HG03575 (cell line): ENCODE measurements at regions not wholly inside any gene's neighbourhood (a gene's known extent, or its start where the extent isn't known, plus 50 kb on each side); places are given as distances from the start of the nearest gene placed in this dataset.

Experiments used
- ATAC-seq: cut with Tn5 transposase; IDR thresholded peaks from one replicate; pipeline ENCODE4 v1.9.1; 2021; ENCODE audit not compliant: unreplicated experiment, insufficient number of reproducible peaks, low FRiP score; ENCODE audit errors: extremely low read depth

DNA sequence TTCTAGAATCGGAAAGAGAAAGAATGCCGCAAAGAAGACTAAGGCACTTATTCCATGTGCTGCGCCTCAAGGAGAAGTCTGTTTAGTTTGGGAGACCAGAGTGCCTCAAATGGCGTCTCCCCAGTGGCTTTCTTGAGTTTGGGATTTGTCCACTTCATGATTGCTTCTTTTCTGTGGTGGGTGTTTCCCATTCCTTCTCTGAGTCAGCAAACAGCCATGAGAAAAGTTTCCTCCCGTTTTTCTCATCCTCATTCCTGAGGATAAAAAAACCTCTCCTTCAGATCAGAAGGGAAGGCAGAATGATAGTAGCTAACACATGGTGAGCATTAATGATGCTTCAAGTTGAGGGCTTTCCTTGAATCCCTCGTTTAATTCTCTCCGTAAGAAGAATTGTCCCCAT lies 275.9 kb upstream of the WWC1 start:
- no peak for ATAC-seq

DNA sequence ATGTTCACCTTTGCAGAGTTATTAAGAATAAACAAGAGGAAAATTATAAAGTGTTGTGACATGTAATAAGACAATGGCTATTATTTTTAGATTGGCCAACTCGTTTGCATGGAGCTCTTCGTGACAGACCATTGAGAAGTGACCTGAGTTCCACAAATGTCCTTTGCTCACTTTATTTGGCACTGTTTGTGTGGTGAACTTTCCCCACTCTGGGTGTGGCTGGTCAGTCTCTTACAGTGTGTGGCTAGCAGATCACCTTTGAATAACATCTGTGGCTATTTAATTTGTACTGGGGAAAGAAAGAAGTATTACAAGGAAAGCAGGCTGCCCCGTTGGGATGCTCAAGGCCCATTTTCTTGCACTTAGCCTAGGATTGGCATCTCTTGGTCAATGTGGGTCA lies 274.1 kb upstream of the WWC1 start:
- ATAC-seq = no peak

DNA sequence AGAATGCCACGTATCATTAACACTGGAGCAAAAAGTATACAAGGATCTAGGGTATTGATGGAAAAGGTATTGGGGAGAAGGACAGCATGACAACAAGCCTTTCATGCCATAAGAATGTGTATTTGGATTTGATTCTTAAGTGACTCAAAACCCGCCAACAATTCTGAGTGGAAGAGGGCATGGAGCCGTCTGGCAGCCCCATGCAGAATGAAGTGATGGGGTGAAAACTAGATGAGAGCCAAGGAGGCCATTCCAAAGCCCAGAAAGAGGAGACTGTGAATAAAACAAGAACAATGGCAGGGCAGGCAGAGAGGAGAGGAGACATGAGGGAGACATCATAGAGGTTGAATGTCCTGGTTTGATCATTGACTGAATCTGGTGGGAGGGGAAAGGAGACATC lies 272.3 kb upstream of the WWC1 start:
- no peak for ATAC-seq

DNA sequence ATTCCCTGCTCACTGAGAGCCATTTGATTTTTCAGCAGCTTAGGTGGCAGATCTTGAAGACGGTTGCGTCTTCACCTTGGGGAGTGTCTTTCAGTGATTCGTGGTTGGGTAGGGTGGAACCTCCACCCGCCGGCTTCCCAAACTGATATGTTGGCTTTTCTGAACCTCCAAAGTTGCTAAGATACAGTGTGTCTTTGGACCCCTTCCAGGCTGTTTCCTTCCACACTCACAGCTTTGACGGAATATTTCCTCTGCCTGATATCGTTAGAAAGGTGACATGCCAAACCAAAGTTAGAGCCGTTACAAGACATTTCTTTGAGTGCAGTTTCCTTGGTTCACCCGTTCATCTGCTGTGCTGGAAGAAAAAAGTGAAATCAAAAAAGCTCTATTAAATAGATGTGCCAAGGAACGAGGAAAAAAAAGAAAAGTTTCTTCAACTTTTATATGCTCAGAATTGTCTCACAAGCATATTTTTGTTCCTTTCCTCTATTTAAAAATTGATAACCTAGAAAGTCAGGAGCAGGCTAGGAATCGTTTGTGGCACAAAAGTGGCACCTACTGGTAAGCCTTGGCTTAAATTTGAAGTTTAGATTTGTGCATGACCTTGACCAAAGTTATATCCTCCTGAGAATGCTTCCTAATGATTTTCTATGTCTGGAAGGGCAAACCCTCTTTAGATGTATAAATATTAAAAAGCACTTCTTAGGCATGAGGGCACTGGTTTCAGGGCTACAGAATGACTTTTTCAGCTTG lies 270.7 kb upstream of the WWC1 start:
- no peak for ATAC-seq

DNA sequence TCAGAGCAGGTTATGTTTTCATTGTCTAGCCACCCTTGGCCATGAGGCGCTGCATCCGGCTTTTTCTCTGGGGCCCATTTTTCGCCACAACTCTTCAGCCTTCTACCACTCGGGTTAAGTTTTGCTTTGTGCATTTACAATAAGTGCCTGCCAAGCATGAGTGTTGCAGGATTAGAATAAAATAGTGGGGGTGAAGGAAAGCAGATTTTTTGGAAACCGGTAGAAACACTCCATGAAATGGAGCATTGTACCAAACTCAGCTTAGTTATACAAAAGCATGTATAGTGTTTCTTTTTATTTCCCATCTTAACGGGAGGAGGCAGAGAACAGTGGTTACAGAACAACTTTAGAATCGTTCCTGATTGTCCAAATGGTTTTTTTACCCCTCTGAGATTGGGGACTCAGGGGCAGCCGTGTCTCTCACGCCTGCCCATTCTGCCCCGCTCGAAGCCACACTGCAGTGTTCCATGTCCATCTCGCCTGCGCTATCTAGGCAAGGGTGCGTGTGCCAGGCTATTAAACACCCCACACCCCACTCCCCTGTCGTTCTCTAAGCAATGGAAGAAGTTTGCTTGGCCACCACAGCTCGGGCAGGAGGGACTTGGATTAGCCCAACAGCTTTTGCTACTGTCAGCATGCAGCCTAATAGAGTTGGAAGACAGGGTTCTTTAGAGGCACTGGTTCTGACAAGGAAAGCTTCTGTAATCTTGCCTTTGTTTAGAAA lies 268.8 kb upstream of the WWC1 start:
- ATAC-seq = no peak

DNA sequence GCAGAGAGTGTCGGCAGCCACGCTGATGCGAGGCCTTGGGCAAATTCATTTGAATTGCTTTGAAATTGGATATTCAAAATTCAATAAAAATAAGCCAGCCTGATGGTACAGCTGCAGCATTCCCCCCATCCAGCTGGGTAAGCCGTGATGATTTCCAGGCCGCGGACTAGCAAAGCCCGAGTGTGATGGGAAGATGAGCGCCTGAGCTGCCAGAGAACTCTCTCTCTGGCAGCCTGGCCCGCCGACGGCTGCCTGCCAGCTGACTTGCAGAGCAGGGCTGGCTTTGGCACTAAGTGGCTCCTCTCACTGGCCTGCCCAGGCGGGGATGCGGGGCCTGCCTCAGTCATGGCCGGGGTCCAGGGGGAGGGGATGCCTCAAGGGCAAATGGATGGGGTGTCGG lies 268.3 kb upstream of the WWC1 start:
- ATAC-seq = no peak

DNA sequence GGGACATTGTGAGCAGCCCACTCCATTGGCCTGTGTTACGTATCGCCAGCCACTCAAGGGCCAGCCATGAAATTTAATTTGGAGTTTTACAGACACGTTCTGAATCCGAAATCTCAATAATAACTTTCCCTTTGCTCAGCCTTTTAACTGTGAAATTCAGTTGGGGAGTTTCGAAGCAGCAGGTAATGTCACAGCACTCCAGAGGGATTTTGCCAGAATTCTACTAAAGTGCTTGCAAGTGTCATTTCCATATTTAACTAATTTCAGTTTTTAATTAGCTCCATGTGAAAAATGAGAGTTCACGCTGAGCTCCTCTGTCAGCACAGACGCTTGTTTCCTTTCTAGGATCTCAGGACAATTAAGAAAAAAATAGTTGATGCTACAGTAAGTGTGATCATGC lies 267.1 kb upstream of the WWC1 start:
- ATAC-seq = no peak

DNA sequence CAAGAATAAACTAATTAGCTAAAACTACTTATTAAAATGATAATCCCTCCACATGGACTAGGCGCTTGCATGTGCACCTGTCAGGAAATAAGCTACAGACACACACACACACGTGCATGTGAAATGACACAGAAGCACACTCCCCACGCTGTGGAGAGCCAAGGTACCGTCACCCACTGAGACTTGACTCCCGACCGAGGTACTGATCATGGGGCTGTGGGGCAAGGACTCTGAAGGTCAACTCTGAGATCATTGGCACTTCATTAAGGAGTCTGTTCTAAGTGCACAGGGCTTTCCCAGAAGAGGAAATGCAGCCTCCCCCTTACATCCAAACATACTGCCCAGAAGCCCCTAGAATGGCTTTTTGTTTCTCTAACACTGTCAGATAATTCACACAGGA lies 264.4 kb upstream of the WWC1 start:
- no peak for ATAC-seq

DNA sequence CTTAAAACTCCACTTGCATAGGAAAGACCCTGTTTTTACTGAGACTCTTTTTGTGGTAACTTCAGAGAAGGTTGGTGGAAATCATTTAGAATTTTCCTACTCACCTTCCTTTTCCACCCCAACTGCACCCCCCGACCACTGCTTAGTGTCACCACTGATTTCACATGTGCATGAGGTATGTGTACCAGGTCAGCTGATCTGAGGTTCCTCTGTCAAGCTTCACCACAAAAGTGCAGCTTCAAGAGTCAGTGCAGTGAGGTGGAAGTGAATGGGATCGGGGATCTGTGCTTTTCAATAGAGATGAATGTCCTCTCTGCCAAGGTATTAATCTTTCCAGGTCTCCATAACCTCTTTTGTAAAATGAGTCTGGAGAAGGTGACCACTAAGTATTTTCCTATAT lies 260.5 kb upstream of the WWC1 start:
- ATAC-seq = no peak

DNA sequence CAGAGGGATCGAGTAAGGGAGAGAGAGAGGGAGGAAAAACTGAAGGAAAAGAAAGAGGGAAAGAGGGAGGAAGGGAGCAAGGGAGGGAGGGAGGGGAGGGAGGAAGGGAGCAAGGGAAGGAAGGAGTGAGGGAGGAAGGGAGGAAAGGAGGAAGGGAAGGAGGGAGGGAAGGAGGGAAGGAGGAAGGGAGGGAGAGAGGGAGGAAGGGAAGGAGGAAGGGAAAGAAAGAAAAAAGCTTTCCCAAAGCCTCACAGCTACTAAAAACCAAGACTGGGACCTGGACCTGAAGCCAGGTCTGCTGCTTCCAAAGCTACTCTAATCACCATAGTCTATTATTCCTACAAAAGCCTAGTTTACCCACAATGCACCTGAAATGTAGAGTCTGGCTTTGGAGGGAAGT lies 259.8 kb upstream of the WWC1 start:
- no peak for ATAC-seq

DNA sequence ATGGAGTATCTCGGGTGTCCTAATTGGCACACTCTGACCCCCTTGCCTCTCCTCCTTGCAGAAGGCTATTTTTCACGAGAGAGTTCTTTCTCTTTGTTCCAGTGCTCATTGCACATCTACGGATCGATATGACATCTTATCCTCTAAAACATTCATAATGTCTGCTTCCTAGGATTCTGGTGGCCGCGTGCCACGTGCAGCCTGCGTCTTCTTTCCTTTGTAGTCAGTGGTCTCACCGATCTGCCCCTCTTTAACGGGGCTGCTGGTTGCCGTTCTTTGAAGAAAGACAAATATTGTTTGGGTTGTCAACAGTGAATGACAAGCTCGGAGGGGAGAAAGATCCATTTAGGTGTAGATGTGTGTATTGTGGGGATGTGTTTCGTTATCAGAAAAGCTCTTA lies 252.4 kb upstream of the WWC1 start:
- ATAC-seq = no peak

DNA sequence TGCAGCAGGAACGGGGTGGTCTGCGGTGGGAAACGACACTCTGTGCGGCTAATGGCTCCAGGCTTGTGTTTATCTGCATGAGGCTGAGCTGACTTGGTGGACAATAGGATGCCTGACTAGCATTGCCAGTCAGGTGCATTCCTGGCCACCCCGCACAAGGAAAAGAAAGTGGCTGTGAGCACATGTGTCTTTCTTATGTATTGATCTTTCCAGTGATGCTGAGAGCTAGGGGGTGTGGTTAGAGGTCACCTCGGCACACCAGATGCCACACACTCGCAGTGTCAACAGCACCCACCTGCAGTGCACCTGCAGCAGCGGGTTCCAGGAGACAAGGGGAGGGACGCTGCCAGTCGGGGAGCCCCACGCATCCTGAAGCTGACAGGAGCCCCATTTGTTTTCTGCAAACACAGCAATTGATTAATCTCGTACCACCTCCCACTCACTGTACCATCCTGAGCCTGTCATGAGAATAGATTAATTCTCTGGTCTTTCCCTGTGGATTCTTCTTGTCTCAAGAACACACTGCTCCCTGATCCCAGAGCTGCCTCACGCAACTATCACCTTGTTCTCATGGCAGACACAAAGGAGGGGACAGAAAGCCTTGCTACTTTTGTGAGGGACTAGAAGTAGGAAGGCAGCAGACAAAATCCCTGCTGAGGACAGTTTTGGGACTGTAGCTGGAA lies 251.7 kb upstream of the WWC1 start:
- ATAC-seq = no peak

DNA sequence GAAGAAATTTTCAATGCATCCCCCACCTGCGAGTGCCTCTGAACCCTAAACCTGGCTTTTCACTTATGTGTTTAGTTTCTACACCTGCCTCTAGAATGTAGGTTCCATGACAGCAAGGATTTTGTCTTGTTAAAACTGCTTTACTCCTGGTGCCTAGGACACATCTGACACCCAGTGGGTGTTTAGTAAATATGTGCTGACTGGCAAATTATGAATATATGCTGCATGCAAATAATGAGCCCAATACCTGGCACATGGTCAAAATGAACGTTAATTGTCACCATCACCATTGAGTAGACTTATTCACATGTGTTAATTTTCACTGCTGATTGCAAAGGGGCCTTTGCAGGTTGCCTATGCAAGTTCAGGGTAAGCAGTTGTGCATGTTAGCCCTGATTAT lies 249.9 kb upstream of the WWC1 start:
- no peak for ATAC-seq

DNA sequence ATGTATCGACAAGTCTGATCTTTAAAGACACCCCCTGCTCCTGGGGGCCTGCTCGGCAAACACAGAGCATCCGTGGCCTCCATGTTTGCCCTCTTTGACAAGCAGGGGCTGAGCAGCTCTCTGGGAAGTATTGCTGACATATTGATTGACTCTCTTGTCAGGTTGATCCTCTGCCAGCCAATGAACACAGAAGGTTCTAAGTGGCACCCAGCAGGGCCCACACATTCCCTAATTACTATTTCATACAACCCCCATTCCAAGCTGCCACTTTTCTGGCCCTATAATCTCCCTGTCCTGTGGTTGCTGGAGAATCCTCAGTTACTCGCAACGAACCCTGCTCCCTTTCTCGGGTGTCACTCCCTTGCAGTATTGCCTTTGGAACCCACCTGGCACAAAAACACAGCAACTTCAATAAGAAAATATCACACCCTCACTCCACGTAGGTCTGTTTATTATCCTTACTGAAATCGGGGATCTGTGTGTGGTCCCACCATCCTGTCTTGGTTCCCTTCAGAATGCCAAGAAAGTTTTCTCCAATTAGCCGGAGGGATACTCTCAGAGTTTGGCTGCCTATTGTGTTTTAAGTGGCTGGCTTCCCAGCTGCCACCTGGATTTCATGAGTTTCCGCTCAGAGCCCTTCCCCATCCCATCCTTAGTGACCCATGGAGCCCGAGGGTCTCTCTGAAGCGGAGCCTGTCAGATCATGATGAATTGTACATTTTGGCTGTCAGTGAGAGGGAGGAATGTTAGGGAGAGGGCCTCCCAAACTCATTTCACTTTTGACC lies 249.0 kb upstream of the WWC1 start:
- ATAC-seq = no peak

DNA sequence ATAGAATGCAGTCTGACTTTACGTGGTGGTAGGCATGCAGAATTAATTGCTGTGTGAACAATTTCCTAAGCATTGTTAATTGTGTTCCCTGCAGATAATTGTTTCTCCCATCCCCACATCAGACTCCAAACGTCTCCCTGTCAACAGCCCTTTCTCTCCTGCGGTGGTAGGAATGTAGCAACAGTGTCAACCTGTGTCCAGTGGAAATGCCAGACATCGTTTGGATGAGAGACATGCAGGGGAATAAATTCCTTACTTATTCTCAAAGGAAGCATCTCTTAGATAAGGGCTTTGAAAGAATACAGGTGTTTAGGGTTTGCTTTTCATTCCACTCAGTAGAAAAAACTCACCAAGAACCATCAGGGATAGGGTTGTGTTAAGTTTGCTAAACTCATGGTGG lies 245.3 kb upstream of the WWC1 start:
- no peak for ATAC-seq

DNA sequence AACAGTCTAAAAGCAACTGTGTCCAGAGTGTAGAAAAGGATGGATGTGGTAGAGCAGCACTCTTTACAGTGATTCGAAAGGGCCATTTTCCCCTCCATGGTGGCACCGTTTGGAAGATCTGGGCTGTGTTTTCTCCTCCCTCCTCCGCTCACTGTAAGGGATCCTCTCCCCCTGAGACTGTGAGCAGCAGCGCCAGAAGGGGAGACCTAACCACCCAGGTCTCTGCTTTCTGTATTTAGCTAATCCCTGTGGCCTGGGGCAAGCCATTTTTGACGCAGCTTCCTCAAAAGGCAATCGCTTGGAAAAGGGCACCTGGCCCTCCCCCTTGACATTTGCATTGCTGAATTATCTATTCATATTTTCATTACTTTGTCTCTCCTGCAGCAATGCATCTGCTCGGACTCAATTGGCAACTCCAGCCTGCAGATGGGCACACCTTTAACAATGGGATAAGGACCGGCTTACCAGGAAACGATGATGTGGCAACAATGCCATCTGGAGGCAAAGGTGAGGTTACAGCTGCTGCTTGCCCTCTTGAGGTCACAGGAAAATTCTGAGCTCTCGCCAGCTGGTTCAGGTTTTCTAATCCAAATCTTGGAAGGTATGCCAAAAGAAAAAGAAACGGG lies 244.3 kb upstream of the WWC1 start:
- no peak for ATAC-seq

DNA sequence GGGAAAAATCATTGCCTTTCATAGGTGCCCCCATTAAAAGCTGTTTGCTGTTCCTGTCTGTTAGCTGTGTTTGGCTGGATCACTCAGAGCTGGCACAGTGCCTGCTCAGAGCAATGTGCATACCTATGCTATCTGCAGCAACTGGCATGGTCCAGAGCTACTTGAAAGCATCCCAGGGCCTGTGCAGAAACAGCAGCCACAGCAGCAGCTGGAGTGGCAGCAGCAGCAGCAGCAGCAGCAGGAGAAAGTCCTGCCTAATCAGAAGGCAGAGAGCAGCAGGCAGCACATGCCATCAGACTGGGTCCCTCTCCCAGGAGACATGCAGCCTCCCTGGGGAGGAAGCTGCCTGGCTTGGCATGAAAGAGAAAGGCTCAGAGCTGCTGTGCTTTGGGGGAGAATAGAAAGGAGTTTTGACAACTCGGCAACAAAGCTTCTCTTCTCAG lies 243.8 kb upstream of the WWC1 start:
- no peak for ATAC-seq

DNA sequence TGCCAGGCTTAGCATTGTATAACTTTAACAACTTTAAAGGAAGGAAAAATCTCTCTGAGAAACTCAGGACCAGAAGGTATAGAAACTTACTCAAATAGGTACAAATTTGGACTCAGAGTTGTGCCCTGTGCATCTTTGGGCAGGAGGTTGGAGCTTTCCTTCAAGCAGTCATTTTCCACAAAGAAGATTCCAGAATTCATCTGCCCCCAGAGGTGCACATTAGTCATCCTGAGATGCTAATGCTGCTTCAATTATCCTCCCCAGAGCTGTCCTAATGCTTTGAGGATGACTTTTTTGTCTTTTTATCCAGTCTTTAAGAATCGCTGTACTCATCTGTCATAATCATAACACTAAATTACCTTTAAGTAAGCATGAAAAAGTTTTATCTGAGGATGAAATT lies 243.0 kb upstream of the WWC1 start:
- no peak for ATAC-seq

DNA sequence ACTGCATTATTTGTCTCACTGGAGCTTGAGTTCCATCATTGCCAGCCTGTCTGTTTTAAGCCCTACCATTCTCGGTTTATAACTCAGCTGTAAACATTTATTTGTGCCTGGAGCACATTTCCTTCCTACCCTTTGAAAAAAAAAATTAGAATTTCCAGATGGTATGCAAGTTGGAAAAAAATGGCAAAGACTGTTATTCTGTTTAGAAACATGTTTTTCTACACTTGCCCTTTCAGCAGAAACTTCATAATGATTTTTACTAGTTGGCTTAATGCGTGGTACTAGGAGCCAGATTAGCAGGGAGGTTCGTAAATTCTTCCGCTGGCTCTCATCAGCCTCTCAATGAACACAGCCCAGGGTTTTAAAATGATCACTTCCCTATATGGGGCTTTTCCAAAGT lies 238.8 kb upstream of the WWC1 start:
- ATAC-seq = no peak
